ENCODE measurements at regions not wholly inside any gene's neighbourhood (a gene's known extent, or its start where the extent isn't known, plus 50 kb on each side); places are given as distances from the start of the nearest gene placed in this dataset.
"Not testable (repeated sequence)": the region's sequence is repeated elsewhere in the genome, so short reads cannot be mapped to it uniquely, and the experiment has no call there.

GRCh38 chr16:29310243-29310642, 96.3 kb downstream of the NPIPB11 start:
- not testable (repeated sequence) for DNase-seq (ENCODE audit: low read depth)

GRCh38 chr16:29309601-29310000, 96.9 kb downstream of the NPIPB11 start:
- not testable (repeated sequence) for DNase-seq (ENCODE audit: low read depth)

DNA sequence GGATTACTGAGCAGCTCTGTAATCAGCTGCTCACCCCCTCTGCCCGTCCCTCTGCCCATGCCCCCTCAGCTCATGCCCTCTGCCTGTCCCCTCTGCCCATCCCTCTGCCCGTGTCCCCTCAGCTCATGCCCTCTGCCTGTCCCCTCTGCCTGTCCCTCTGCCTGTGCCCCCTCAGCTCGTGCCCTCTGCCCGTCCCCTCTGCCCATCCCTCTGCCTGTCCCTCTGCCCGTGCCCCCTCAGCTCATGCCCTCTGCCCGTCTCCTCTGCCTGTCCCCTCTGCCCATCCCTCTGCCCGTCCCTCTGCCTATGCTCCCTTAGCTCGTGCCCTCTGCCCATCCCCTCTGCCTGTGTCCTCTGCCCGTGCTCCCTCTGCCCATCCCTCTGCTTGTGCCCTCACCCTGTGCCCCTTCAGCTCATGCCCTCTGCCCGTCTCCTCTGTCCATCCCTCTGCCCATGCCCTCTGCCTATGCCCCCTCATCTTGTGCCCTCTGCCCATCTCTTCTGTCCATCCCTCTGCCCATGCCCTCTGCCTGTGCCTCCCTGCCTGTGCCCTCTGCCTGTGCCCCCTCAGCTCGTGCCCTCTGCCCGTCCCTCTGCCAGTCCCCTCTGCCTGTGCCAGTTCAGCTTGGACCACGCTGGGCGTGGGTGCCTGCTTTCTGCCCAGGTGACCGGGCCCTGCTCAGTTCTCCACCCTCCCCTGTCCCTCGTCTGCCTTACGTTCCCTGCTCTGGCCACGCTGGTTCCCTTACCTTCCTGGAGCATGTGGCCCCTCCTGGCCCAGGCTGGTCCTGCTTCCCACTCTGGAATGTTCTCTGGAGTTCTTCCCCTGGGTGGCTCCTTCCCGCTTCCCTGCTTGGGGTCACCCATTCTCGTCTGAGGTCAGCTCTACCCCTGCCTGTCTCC, 97.6 kb downstream of the NPIPB11 start:
- no peak for DNase-seq (ENCODE audit: low read depth)

- DNase-seq (ENCODE audit: low read depth), result no peak
These were observed 98.7 kb downstream of the NPIPB11 start for GRCh38 chr16:29307598-29308507.

GRCh38 chr16:29306943-29307597, 99.4 kb downstream of the NPIPB11 start:
- no peak for DNase-seq (ENCODE audit: low read depth)

- no peak for DNase-seq (ENCODE audit: low read depth)
These were observed 100.3 kb downstream of the NPIPB11 start for GRCh38 chr16:29306201-29306600.

DNA sequence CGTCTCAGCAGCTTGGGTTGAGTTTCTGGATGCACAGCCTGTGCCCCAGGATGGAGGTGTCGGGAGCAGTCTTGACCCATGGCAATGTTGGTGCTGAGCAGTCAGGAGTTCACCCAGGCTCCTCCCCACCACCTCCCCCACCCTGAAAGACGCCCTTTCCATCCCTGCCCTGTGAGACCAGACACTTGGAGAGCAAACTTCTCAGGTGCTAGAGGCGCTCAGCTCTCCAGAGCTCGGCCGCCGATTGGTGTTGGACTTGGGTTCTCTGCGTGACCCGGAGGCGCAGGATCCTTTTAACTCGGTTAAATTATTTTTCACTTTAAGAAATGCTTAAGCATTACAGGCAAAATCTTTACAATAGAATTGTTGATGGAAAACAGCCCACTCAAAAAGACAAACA, 101.5 kb downstream of the NPIPB11 start:
- DNase-seq (ENCODE audit: low read depth), result not testable (repeated sequence)

GRCh38 chr16:29304251-29304650, 102.3 kb downstream of the NPIPB11 start:
- no peak for DNase-seq (ENCODE audit: low read depth)

- DNase-seq (ENCODE audit: low read depth), result no peak
These were observed 103.0 kb downstream of the NPIPB11 start for GRCh38 chr16:29303520-29303919.

- no peak for DNase-seq (ENCODE audit: low read depth)
These were observed 103.5 kb downstream of the NPIPB11 start for GRCh38 chr16:29302976-29303375.

GRCh38 chr16:29302433-29302832, 104.1 kb downstream of the NPIPB11 start:
- DNase-seq (ENCODE audit: low read depth), result not testable (repeated sequence)

GRCh38 chr16:29301662-29302285, 104.7 kb downstream of the NPIPB11 start:
- DNase-seq (ENCODE audit: low read depth), result not testable (repeated sequence)

GRCh38 chr16:29300541-29301535, 105.7 kb downstream of the NPIPB11 start:
- DNase-seq (ENCODE audit: low read depth), result not testable (repeated sequence)

DNA sequence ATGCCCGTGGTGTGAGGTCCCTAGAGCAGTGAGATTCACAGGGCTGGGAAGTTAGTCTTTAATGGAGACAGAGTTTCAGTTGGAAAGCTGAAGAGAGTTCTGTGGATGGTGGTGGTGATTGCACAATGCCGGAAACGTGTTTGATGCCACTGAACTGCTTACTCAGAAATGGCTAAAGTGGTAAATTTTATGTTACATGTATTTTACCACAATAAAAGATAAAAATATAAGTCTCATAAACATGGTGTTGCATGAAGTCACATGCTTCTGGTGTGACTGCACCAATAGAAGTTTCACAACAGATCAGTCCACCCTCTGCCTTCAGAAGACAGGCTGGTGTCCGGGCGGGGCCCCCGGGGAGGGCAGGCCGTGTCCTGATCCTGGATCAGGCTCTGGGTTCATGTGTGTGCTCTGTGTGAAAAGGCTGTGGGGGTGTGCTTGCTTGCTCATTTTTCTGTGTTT, 106.5 kb downstream of the NPIPB11 start:
- DNase-seq (ENCODE audit: low read depth), result not testable (repeated sequence)

DNA sequence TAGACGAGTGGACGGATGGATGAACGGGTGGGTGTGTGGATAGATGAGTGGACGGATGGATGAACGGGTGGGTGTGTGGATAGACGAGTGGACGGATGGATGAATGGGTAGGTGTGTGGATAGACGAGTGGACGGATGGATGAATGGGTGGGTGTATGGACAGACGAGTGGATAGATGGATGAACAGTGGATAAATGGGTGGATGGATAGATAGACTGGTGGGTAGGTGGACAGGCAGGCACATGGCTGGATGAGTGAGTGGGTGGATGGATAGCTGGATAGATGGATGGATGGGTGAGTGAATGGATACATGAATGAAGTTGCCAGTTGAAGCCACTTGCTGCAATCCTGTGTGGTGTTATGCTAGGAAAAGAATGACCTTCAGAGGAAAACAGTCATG, 107.5 kb downstream of the NPIPB11 start:
- not testable (repeated sequence) for DNase-seq (ENCODE audit: low read depth)

- not testable (repeated sequence) for DNase-seq (ENCODE audit: low read depth)
These were observed 108.2 kb downstream of the NPIPB11 start for GRCh38 chr16:29298307-29298706.

DNA sequence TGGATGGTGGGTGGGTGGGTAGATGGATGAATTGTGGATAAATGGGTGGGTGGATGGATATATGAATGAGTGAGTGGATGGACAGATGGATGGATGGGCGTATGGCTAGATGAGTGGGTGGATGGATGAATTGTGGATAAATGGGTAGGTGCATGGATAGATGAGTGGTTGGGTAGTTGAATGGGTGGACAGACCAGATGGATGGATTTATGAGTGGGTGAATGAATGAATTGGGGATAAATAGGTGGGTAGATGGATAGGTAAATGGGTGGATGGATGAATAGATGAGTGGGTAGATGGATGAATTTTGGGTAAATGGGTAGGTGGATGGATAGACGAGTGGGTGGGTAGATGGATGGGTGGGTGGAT, 108.7 kb downstream of the NPIPB11 start:
- DNase-seq (ENCODE audit: low read depth), result not testable (repeated sequence)

GRCh38 chr16:29297144-29297808, 109.2 kb downstream of the NPIPB11 start:
- not testable (repeated sequence) for DNase-seq (ENCODE audit: low read depth)

GRCh38 chr16:29296176-29296575, 110.3 kb downstream of the NPIPB11 start:
- DNase-seq (ENCODE audit: low read depth), result not testable (repeated sequence)

All from non-pigmented ciliary epithelial cell (primary cell).